ENCODE measurements at regions not wholly inside any gene's neighbourhood (a gene's known extent, or its start where the extent isn't known, plus 50 kb on each side); places are given as distances from the start of the nearest gene placed in this dataset.

GRCh38 chr21:38954588-38955004 is 148.9 kb downstream of the ETS2 start:
- Histone ChIP-seq H3K4me1 (ENCODE audit: control insufficient read depth in 1 of 2, insufficient read depth in 1 of 2, low read depth in 1 of 2, low read length in 1 of 2) (no peaks in the 10 kb centered on the region), H3K9me3 (peaks cover 4% of the 10 kb centered on the region), H3K27me3 (no peaks in the 10 kb centered on the region), H3K36me3 (no peaks in the 10 kb centered on the region), H3K27ac (no peak overlapping the region), H3K4me3 (ENCODE audit: low read depth in 1 of 2, low read length in 1 of 2) (no peak overlapping the region)
- no peak for TF ChIP-seq CTCF (IDR thresholded peaks at IDR 0.05)

GRCh38 chr21:38953516-38953915 is 147.8 kb downstream of the ETS2 start:
- H3K36me3 ChIP-seq: no peaks in the 10 kb centered on the region
- no peak overlapping the region for H3K27ac ChIP-seq
- H3K9me3 ChIP-seq: peaks cover 4% of the 10 kb centered on the region
- TF ChIP-seq CTCF (IDR thresholded peaks at IDR 0.05): no peak
- H3K4me1 ChIP-seq (ENCODE audit: control insufficient read depth in 1 of 2, insufficient read depth in 1 of 2, low read depth in 1 of 2, low read length in 1 of 2): no peaks in the 10 kb centered on the region
- no peaks in the 10 kb centered on the region for H3K27me3 ChIP-seq
- H3K4me3 ChIP-seq (ENCODE audit: low read depth in 1 of 2, low read length in 1 of 2): no peak overlapping the region

- Histone ChIP-seq H3K36me3 (no peaks in the 10 kb centered on the region), H3K9me3 (peaks cover 4% of the 10 kb centered on the region), H3K27ac (no peak overlapping the region), H3K4me3 (ENCODE audit: low read depth in 1 of 2, low read length in 1 of 2) (no peak overlapping the region), H3K27me3 (no peaks in the 10 kb centered on the region), H3K4me1 (ENCODE audit: control insufficient read depth in 1 of 2, insufficient read depth in 1 of 2, low read depth in 1 of 2, low read length in 1 of 2) (no peaks in the 10 kb centered on the region)
- no peak for TF ChIP-seq CTCF (IDR thresholded peaks at IDR 0.05)
Measured at GRCh38 chr21:38952890-38953289, 147.2 kb downstream of the ETS2 start.

GRCh38 chr21:38951095-38951730 is 145.5 kb downstream of the ETS2 start:
- TF ChIP-seq CTCF (IDR thresholded peaks at IDR 0.05): no peak
- Histone ChIP-seq H3K4me1 (ENCODE audit: control insufficient read depth in 1 of 2, insufficient read depth in 1 of 2, low read depth in 1 of 2, low read length in 1 of 2) (no peaks in the 10 kb centered on the region), H3K27ac (no peak overlapping the region), H3K4me3 (ENCODE audit: low read depth in 1 of 2, low read length in 1 of 2) (no peak overlapping the region), H3K36me3 (no peaks in the 10 kb centered on the region), H3K9me3 (peaks cover 4% of the 10 kb centered on the region), H3K27me3 (no peaks in the 10 kb centered on the region)

GRCh38 chr21:38950435-38951094 is 144.8 kb downstream of the ETS2 start:
- Histone ChIP-seq H3K4me1 (ENCODE audit: control insufficient read depth in 1 of 2, insufficient read depth in 1 of 2, low read depth in 1 of 2, low read length in 1 of 2) (no peaks in the 10 kb centered on the region), H3K27ac (no peak overlapping the region), H3K4me3 (ENCODE audit: low read depth in 1 of 2, low read length in 1 of 2) (no peak overlapping the region), H3K9me3 (peaks cover 4% of the 10 kb centered on the region), H3K36me3 (no peaks in the 10 kb centered on the region), H3K27me3 (no peaks in the 10 kb centered on the region)
- no peak for TF ChIP-seq CTCF (IDR thresholded peaks at IDR 0.05)
